Activated naive CD8-positive, alpha-beta T cell (primary cell): ENCODE measurements at regions not wholly inside any gene's neighbourhood (a gene's known extent, or its start where the extent isn't known, plus 50 kb on each side); places are given as distances from the start of the nearest gene placed in this dataset.

Experiments
- H3K27ac Mint-ChIP-seq: one replicate; pipeline ENCODE4 v1.8.0; 2021; ENCODE audit warnings: mixed read lengths
- H3K27me3 Mint-ChIP-seq: one replicate; pipeline ENCODE4 v1.8.0; 2021; ENCODE audit warnings: mixed read lengths
- H3K36me3 Mint-ChIP-seq: one replicate; pipeline ENCODE4 v1.8.0; 2021; ENCODE audit warnings: mixed read lengths
- H3K4me1 Mint-ChIP-seq: one replicate; pipeline ENCODE4 v1.8.0; 2021; ENCODE audit warnings: low read depth, mixed read lengths
- H3K4me3 Mint-ChIP-seq: one replicate; pipeline ENCODE4 v1.8.0; 2021; ENCODE audit warnings: mild to moderate bottlenecking, mixed read lengths
- H3K9me3 Mint-ChIP-seq: one replicate; pipeline ENCODE4 v1.8.0; 2021; ENCODE audit warnings: low read depth, mixed read lengths

- Mint-ChIP-seq H3K4me3 (no peak overlapping the region), H3K27ac (no peak overlapping the region), H3K9me3 (peaks cover 13% of the 10 kb centered on the region), H3K4me1 (no peaks in the 10 kb centered on the region), H3K27me3 (no peaks in the 10 kb centered on the region), H3K36me3 (no peaks in the 10 kb centered on the region)
Observed at GRCh38 chr3:82796765-82797164, 1035.3 kb upstream of the GBE1 start.

GRCh38 chr3:82791241-82791640 is 1029.8 kb upstream of the GBE1 start:
- no peaks in the 10 kb centered on the region for H3K27me3 Mint-ChIP-seq
- H3K36me3 Mint-ChIP-seq: no peaks in the 10 kb centered on the region
- no peak overlapping the region for H3K4me3 Mint-ChIP-seq

GRCh38 chr3:82790307-82791097 is 1029.1 kb upstream of the GBE1 start:
- Mint-ChIP-seq H3K27ac (no peak overlapping the region), H3K4me1 (no peaks in the 10 kb centered on the region), H3K9me3 (peaks cover 13% of the 10 kb centered on the region), H3K36me3 (no peaks in the 10 kb centered on the region), H3K4me3 (no peak overlapping the region), H3K27me3 (no peaks in the 10 kb centered on the region)

More at GRCh38 chr3:82791241-82791640, 1029.8 kb upstream of the GBE1 start:
- H3K9me3 Mint-ChIP-seq: peaks cover 6% of the 10 kb centered on the region
- no peaks in the 10 kb centered on the region for H3K4me1 Mint-ChIP-seq
- H3K27ac Mint-ChIP-seq: no peak overlapping the region

- Mint-ChIP-seq H3K27me3 (no peaks in the 10 kb centered on the region), H3K4me1 (no peaks in the 10 kb centered on the region), H3K4me3 (no peak overlapping the region), H3K36me3 (no peaks in the 10 kb centered on the region), H3K27ac (no peak overlapping the region), H3K9me3 (peaks cover 13% of the 10 kb centered on the region)
Observed at GRCh38 chr3:82783194-82783593, 1021.7 kb upstream of the GBE1 start.

- Mint-ChIP-seq H3K9me3 (peaks cover 14% of the 10 kb centered on the region), H3K27me3 (no peaks in the 10 kb centered on the region), H3K27ac (no peak overlapping the region), H3K4me3 (no peak overlapping the region), H3K36me3 (no peaks in the 10 kb centered on the region), H3K4me1 (no peaks in the 10 kb centered on the region)
Observed at GRCh38 chr3:82773207-82773606, 1011.8 kb upstream of the GBE1 start.

- Mint-ChIP-seq H3K9me3 (no peaks in the 10 kb centered on the region), H3K4me3 (no peak overlapping the region), H3K27ac (no peak overlapping the region), H3K36me3 (no peaks in the 10 kb centered on the region), H3K4me1 (no peaks in the 10 kb centered on the region), H3K27me3 (no peaks in the 10 kb centered on the region)
Observed at GRCh38 chr3:82764521-82764920, 1003.1 kb upstream of the GBE1 start.

GRCh38 chr3:82761858-82762257 is 1000.4 kb upstream of the GBE1 start:
- Mint-ChIP-seq H3K36me3 (no peaks in the 10 kb centered on the region), H3K4me1 (no peaks in the 10 kb centered on the region), H3K4me3 (no peak overlapping the region), H3K27ac (no peak overlapping the region), H3K9me3 (no peaks in the 10 kb centered on the region), H3K27me3 (no peaks in the 10 kb centered on the region)

GRCh38 chr3:82745544-82745943 is 984.1 kb upstream of the GBE1 start:
- H3K9me3 Mint-ChIP-seq: no peaks in the 10 kb centered on the region
- H3K4me1 Mint-ChIP-seq: no peaks in the 10 kb centered on the region
- H3K27ac Mint-ChIP-seq: no peak overlapping the region
- no peaks in the 10 kb centered on the region for H3K27me3 Mint-ChIP-seq
- H3K4me3 Mint-ChIP-seq: no peak overlapping the region
- H3K36me3 Mint-ChIP-seq: no peaks in the 10 kb centered on the region

- no peaks in the 10 kb centered on the region for H3K27me3 Mint-ChIP-seq
- H3K36me3 Mint-ChIP-seq: no peaks in the 10 kb centered on the region
- no peak overlapping the region for H3K27ac Mint-ChIP-seq
- no peaks in the 10 kb centered on the region for H3K9me3 Mint-ChIP-seq
- no peaks in the 10 kb centered on the region for H3K4me1 Mint-ChIP-seq
- H3K4me3 Mint-ChIP-seq: no peak overlapping the region
Observed at GRCh38 chr3:82743196-82743595, 981.8 kb upstream of the GBE1 start.

GRCh38 chr3:82741346-82741745 is 979.9 kb upstream of the GBE1 start:
- Mint-ChIP-seq H3K4me1 (no peaks in the 10 kb centered on the region), H3K9me3 (no peaks in the 10 kb centered on the region)

GRCh38 chr3:82739390-82739789 is 977.9 kb upstream of the GBE1 start:
- no peaks in the 10 kb centered on the region for H3K4me1 Mint-ChIP-seq
- H3K27me3 Mint-ChIP-seq: no peaks in the 10 kb centered on the region
- H3K36me3 Mint-ChIP-seq: no peaks in the 10 kb centered on the region
- no peak overlapping the region for H3K27ac Mint-ChIP-seq
- H3K9me3 Mint-ChIP-seq: no peaks in the 10 kb centered on the region
- no peak overlapping the region for H3K4me3 Mint-ChIP-seq

More at GRCh38 chr3:82741346-82741745, 979.9 kb upstream of the GBE1 start:
- H3K36me3 Mint-ChIP-seq: no peaks in the 10 kb centered on the region
- no peak overlapping the region for H3K4me3 Mint-ChIP-seq
- no peaks in the 10 kb centered on the region for H3K27me3 Mint-ChIP-seq
- no peak overlapping the region for H3K27ac Mint-ChIP-seq

GRCh38 chr3:82736696-82737277 is 975.3 kb upstream of the GBE1 start:
- no peaks in the 10 kb centered on the region for H3K4me1 Mint-ChIP-seq
- H3K4me3 Mint-ChIP-seq: no peak overlapping the region
- H3K27me3 Mint-ChIP-seq: no peaks in the 10 kb centered on the region
- no peaks in the 10 kb centered on the region for H3K9me3 Mint-ChIP-seq
- no peaks in the 10 kb centered on the region for H3K36me3 Mint-ChIP-seq
- H3K27ac Mint-ChIP-seq: no peak overlapping the region

- Mint-ChIP-seq H3K27me3 (no peaks in the 10 kb centered on the region), H3K4me3 (no peak overlapping the region), H3K36me3 (no peaks in the 10 kb centered on the region), H3K4me1 (no peaks in the 10 kb centered on the region), H3K27ac (no peak overlapping the region), H3K9me3 (peaks cover 8% of the 10 kb centered on the region)
Observed at GRCh38 chr3:82715091-82715856, 953.8 kb upstream of the GBE1 start.

- no peak overlapping the region for H3K27ac Mint-ChIP-seq
- H3K9me3 Mint-ChIP-seq: no peaks in the 10 kb centered on the region
- no peaks in the 10 kb centered on the region for H3K27me3 Mint-ChIP-seq
- H3K4me3 Mint-ChIP-seq: no peak overlapping the region
- no peaks in the 10 kb centered on the region for H3K36me3 Mint-ChIP-seq
- H3K4me1 Mint-ChIP-seq: no peaks in the 10 kb centered on the region
Observed at GRCh38 chr3:82707035-82707434, 945.6 kb upstream of the GBE1 start.

GRCh38 chr3:82685761-82686160 is 924.3 kb upstream of the GBE1 start:
- Mint-ChIP-seq H3K36me3 (no peaks in the 10 kb centered on the region), H3K4me1 (no peaks in the 10 kb centered on the region), H3K9me3 (peaks cover 8% of the 10 kb centered on the region)

More at GRCh38 chr3:82685761-82686160, 924.3 kb upstream of the GBE1 start:
- Mint-ChIP-seq H3K27ac (no peak overlapping the region), H3K27me3 (no peaks in the 10 kb centered on the region), H3K4me3 (no peak overlapping the region)
